Activated naive CD4-positive, alpha-beta T cell treated with anti-CD3 and anti-CD28 coated beads, Interleukin-2, amount 10 ng/mL, durations not matched to agents 7 days and 5 days (primary cell): ENCODE measurements at regions not wholly inside any gene's neighbourhood (a gene's known extent, or its start where the extent isn't known, plus 50 kb on each side); places are given as distances from the start of the nearest gene placed in this dataset.

ENCODE experiments used
- CTCF ChIA-PET: fragments of 350-600 bp; sonication (Branson Sonifier 250); formaldehyde crosslinking; loops from one replicate; lab custom pipeline; 2021; ENCODE audit warnings: antibody characterized with exemption; lab: Charles Lee
- DNase-seq: peaks from one replicate; pipeline ENCODE4 v3.0.0-alpha.2; 2020
- H3K27ac Mint-ChIP-seq: one replicate; pipeline ENCODE4 v1.8.0; 2021; ENCODE audit warnings: mild to moderate bottlenecking, moderate library complexity, mixed read lengths
- H3K27me3 Mint-ChIP-seq: one replicate; pipeline ENCODE4 v1.8.0; 2021; ENCODE audit warnings: mild to moderate bottlenecking, mixed read lengths
- H3K36me3 Mint-ChIP-seq: one replicate; pipeline ENCODE4 v1.8.0; 2021; ENCODE audit warnings: mixed read lengths
- H3K4me1 Mint-ChIP-seq: one replicate; pipeline ENCODE4 v1.8.0; 2021; ENCODE audit warnings: mixed read lengths
- H3K4me3 Mint-ChIP-seq: one replicate; pipeline ENCODE4 v1.8.0; 2021; ENCODE audit warnings: mild to moderate bottlenecking, moderate library complexity, mixed read lengths
- H3K9me3 Mint-ChIP-seq: one replicate; pipeline ENCODE4 v1.8.0; 2021; ENCODE audit warnings: mixed read lengths

DNA sequence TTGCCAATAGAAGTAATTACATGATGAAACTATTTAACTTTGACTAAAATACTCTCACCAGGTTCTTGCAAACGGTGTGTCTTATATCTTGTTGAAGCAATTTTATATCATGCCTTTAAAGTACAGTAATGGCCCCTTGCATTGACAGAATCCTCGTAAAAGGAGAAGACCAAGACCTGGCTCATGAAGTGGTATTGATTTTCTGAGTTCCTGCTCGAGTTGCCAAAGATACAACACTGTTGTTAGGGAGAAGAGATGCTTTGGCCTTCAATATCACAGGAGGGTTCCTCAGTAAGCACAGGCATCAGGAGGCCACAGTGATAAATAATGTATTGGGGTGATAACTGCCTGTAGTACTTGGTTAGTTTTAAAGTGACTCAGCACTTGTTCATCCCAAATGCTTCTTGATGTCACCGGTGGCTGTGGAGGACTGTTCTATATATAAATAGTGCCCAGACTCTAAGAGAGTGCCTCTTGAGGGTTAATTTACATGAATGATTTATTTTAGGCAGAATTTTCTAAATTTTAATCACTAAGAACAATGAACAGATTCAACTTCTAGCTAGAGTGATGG lies 571.7 kb upstream of the FANCL start:
- H3K27ac Mint-ChIP-seq, result no peak overlapping the region

DNA sequence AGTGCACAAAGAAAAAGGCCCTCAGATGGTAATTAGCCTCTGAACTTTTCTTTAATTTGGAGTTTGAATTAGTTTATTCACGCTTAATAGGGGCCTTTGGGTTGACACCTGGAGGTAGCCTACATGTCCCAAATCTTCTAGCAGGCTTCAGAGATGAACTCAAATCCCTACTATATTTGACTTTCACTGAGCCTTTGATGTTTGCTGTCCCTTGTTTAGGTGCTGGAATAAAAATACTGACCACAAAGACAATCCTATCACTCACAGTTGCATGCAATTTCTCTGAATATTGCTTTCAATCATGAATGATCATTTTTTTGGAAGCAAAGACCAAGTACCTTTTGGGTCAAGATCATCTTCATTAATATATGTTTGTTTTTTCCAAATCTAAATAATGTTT lies 564.0 kb upstream of the FANCL start:
- H3K4me1 Mint-ChIP-seq, result no peaks in the 10 kb centered on the region
- no peak overlapping the region for H3K27ac Mint-ChIP-seq
- CTCF ChIA-PET, result no interaction called here
- no peaks in the 10 kb centered on the region for H3K9me3 Mint-ChIP-seq
- H3K4me3 Mint-ChIP-seq, result no peak overlapping the region
- H3K36me3 Mint-ChIP-seq, result no peaks in the 10 kb centered on the region
- DNase-seq, result no peak
- no peaks in the 10 kb centered on the region for H3K27me3 Mint-ChIP-seq

More for the DNA sequence above, 571.7 kb upstream of the FANCL start:
- Mint-ChIP-seq H3K9me3 (no peaks in the 10 kb centered on the region), H3K4me3 (no peak overlapping the region), H3K36me3 (no peaks in the 10 kb centered on the region), H3K4me1 (no peaks in the 10 kb centered on the region), H3K27me3 (no peaks in the 10 kb centered on the region)
- CTCF ChIA-PET, result no interaction called here
- no peak for DNase-seq

DNA sequence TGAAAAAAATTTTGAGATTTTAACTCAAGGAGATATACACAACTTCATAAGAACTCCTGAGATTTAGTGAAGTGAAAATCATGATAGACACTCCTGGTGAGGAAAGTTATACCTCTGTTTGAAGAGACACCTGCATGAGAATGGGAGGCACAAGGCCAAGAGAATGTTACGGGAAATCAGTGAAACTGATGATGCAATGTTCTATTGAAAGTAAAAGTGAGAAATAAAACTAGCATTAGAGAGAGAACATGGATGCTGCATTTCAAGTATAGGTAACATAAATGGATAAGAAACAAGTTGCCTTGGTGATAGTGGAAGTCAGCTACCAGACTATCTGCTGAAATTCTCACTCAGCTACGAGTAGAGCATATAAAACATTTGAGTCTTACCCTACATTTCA lies 562.1 kb upstream of the FANCL start:
- CTCF ChIA-PET, result no interaction called here
- DNase-seq, result no peak
- no peak overlapping the region for H3K4me3 Mint-ChIP-seq
- H3K4me1 Mint-ChIP-seq, result no peaks in the 10 kb centered on the region
- no peaks in the 10 kb centered on the region for H3K27me3 Mint-ChIP-seq
- no peaks in the 10 kb centered on the region for H3K36me3 Mint-ChIP-seq
- no peaks in the 10 kb centered on the region for H3K9me3 Mint-ChIP-seq
- H3K27ac Mint-ChIP-seq, result no peak overlapping the region

DNA sequence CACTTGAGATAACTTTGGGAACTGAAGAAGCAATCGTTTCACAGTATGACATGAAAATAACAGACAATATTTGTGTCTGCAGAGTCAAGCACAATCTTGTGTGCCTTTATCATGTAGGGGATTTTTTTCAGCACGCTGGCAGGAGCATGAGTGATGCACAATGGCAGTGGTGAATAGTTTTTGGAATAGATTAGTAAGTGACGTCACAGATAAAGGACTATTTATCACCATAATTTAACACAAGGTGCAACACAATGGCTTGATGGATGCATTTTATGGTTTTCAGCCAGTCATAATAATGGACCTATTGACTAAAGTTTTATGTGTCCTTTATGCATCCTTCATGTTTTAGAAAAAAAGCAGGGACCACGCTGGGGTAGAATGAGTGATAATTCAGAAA lies 559.8 kb upstream of the FANCL start:
- no peaks in the 10 kb centered on the region for H3K36me3 Mint-ChIP-seq
- H3K4me3 Mint-ChIP-seq, result no peak overlapping the region
- H3K9me3 Mint-ChIP-seq, result no peaks in the 10 kb centered on the region
- no peak for DNase-seq
- no peak overlapping the region for H3K27ac Mint-ChIP-seq
- CTCF ChIA-PET, result no interaction called here
- no peaks in the 10 kb centered on the region for H3K27me3 Mint-ChIP-seq
- no peaks in the 10 kb centered on the region for H3K4me1 Mint-ChIP-seq

DNA sequence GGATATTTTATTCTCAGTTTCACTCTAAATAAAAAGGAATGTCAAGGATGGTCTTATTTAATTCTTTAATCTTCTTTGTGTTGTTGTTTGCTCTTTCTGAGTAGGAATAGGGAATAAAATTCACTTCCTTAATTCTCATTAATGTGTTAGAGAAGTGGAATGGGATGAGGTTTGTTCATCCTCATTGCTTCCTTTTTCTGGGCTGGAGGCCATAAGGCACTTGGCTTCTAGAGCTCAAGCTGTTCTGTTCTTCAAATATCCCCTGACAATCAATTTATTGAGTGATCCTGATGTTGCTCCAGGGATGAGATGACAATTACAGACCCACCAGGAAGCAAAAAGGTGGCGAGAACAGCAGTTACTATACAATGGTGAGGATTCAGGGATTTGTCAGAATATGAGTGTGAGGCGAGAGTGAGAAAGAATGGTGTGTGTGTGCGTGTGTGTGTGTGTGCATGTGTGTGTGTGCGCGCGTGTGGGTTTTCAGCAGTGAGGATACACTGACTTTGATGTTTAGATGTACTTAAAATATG lies 557.6 kb upstream of the FANCL start:
- Mint-ChIP-seq H3K4me1 (no peaks in the 10 kb centered on the region), H3K4me3 (no peak overlapping the region), H3K27me3 (no peaks in the 10 kb centered on the region), H3K27ac (no peak overlapping the region), H3K9me3 (no peaks in the 10 kb centered on the region), H3K36me3 (no peaks in the 10 kb centered on the region)
- CTCF ChIA-PET, result no interaction called here
- DNase-seq, result no peak

DNA sequence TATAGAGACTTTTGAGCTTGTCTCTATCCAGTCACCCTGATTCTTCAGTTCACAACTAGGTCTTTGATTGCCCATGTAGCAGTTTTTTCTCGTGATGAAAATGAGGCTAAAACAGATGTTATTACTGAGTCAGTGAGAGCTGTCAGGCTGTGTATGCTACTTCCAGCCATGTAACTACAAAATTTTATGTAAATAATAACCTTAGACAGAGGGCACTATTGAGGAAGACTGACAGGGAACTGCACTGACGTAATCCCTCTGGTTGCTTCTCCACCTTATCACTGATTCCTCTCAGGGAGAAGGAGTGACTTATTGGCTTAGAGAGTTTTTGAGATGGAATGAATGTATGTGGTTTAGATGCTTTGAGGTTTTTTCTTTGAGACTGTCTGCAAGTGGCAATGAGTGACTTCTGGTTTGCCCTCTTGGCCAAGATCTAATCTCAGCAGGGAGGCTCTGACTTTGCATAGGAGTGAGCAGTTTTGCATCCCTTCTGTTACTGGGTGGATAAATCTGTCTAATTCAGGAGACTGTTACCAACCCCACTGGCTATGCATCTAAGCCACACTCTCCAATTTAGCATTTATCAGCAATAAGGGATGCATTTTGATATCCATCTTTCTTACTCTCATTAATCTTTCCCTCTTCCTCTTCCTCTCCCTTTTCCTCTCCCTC lies 555.2 kb upstream of the FANCL start:
- no peak overlapping the region for H3K27ac Mint-ChIP-seq
- DNase-seq, result no peak
- no peaks in the 10 kb centered on the region for H3K36me3 Mint-ChIP-seq
- H3K4me3 Mint-ChIP-seq, result no peak overlapping the region
- CTCF ChIA-PET, result no interaction called here
- H3K27me3 Mint-ChIP-seq, result no peaks in the 10 kb centered on the region
- no peaks in the 10 kb centered on the region for H3K9me3 Mint-ChIP-seq
- no peaks in the 10 kb centered on the region for H3K4me1 Mint-ChIP-seq

DNA sequence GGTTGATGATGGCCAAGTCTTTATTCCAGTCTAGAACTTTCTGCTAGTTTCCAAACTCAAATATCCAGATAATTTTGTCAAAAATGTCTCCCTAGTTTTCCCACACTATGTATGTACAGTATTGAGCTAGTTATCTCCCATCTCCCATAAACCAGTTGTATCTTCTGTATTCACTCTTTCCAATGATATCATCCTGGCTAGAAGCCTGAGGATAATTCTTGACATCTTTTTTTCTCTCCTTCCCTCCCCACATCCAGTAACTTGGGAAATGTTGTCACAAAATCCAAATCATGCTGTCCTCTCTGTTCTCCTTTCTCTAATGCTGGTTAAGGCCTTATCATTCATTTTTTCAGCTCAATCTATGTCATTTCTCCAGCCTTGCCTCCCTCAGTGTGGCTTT lies 553.8 kb upstream of the FANCL start:
- no peak overlapping the region for H3K4me3 Mint-ChIP-seq
- H3K9me3 Mint-ChIP-seq, result no peaks in the 10 kb centered on the region
- H3K27me3 Mint-ChIP-seq, result no peaks in the 10 kb centered on the region
- H3K36me3 Mint-ChIP-seq, result no peaks in the 10 kb centered on the region
- CTCF ChIA-PET, result no interaction called here
- H3K27ac Mint-ChIP-seq, result no peak overlapping the region
- no peaks in the 10 kb centered on the region for H3K4me1 Mint-ChIP-seq
- no peak for DNase-seq

DNA sequence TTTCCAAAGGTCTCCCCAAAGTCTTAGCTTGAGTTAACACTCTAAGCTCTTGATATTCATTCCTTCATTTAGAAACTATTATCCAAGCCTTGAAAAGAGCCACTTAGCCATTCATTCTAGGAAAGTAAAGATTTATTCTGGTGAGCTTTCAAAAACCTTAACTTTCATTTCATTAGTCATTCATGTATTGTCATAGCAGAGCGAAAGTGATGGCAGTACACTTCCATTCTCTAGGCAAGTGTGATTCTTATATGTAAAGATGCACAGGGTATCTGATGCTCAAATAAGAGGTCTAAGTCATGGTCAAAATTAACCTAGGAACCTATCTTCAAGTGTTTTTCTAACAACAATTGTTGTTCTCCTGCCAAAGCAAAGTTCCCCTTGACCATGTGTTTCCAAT lies 553.0 kb upstream of the FANCL start:
- no peaks in the 10 kb centered on the region for H3K27me3 Mint-ChIP-seq
- H3K4me3 Mint-ChIP-seq, result no peak overlapping the region
- H3K4me1 Mint-ChIP-seq, result no peaks in the 10 kb centered on the region
- no peaks in the 10 kb centered on the region for H3K36me3 Mint-ChIP-seq
- CTCF ChIA-PET, result no interaction called here
- H3K27ac Mint-ChIP-seq, result no peak overlapping the region
- no peak for DNase-seq
- H3K9me3 Mint-ChIP-seq, result no peaks in the 10 kb centered on the region

DNA sequence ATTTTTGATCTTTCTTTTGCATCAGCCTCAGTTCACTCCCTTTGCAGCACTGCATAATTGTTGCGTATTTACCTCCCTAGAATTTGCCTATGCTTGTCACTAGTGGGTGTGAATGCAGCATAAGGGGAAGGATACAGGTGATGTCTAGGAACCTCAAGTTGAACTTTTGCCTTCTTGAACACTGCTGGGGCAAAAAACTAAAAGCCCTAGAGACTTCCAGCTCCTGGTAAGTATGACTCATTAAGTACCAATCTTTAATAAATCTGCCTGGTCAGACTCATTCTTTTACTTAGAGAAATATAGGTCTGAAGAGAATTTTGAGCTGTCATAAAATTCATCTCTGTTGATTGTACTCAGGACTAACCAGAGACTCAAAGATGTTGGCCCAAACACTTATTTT lies 547.3 kb upstream of the FANCL start:
- Mint-ChIP-seq H3K36me3 (no peaks in the 10 kb centered on the region), H3K4me1 (no peaks in the 10 kb centered on the region), H3K27ac (no peak overlapping the region), H3K27me3 (no peaks in the 10 kb centered on the region), H3K4me3 (no peak overlapping the region), H3K9me3 (no peaks in the 10 kb centered on the region)
- no peak for DNase-seq
- CTCF ChIA-PET, result no interaction called here

DNA sequence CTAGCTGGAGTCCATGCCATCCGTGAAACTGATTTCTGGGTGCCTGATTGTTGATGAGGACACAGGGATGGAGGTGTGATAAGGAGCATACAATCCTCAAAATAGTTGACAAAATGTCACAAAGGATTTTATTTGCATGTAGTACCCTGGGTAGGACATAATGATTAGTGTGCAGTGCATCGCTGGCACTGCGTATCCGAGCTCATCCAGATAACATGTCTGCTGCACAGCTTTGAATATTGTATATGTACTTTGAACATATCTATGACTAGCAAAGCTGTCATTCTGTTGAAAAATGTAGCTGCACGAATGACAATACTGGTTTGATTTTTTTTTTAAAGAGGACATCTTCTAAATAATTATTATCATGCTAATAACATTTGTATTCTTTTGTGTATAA lies 529.7 kb upstream of the FANCL start:
- Mint-ChIP-seq H3K4me3 (no peak overlapping the region), H3K27ac (no peak overlapping the region), H3K36me3 (no peaks in the 10 kb centered on the region), H3K9me3 (no peaks in the 10 kb centered on the region), H3K27me3 (no peaks in the 10 kb centered on the region), H3K4me1 (no peaks in the 10 kb centered on the region)
- DNase-seq, result no peak
- CTCF ChIA-PET, result no interaction called here

DNA sequence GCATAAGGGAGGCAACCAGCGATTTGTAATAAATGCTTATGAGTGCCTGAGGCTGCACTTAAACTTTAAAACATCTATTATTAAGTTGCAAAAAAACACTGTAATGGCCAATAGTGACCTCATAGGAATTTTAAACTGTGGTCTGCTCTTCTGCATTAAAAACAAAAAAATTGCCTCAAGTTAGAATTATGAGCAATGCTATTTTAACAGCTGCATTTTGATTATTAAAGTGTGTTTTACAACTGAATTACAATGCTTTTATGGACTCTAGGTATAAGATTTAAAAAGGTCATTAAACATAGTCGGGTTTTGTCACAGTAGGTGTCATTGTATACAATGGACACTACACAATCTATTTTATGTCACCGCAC lies 528.7 kb upstream of the FANCL start:
- no peaks in the 10 kb centered on the region for H3K9me3 Mint-ChIP-seq
- H3K27ac Mint-ChIP-seq, result no peak overlapping the region
- H3K4me3 Mint-ChIP-seq, result no peak overlapping the region
- no peaks in the 10 kb centered on the region for H3K27me3 Mint-ChIP-seq
- DNase-seq, result no peak
- CTCF ChIA-PET, result no interaction called here
- H3K4me1 Mint-ChIP-seq, result no peaks in the 10 kb centered on the region
- no peaks in the 10 kb centered on the region for H3K36me3 Mint-ChIP-seq

DNA sequence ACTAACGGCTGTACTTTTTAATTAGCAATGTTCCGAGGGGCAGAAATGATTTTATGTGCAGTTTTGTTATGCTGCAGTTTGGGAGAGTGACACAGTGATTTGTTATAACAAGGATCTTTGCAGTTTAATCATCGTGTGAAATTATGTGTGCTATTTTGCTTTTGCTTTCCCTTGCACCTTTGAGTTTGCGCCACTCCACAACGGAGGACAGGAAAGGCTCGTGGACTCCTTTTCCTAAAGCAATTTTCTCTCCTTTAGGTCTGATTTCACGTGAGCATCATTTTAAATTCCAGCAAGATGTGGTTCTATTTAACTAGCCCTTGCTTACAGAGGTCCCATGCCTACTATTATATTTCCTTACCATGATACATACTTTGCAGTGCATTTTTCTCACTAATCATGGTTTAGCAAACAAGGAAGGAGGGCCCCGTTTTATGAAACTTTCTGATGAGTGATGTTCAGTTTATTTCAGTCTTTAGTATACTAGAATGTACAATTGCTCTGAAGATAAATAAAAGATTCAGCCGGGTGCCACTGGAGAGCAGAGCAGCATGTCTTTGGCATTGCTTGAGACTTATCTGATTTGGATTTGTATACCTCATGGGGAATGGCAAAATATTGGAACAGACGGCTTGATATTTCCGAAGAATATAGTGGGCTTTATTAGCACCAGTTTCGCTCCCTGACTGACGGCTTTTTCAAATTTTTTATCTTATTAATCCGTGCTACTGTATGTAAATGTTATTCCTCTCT lies 528.2 kb upstream of the FANCL start:
- H3K36me3 Mint-ChIP-seq, result no peaks in the 10 kb centered on the region
- H3K27me3 Mint-ChIP-seq, result no peaks in the 10 kb centered on the region
- no peak overlapping the region for H3K27ac Mint-ChIP-seq
- H3K4me3 Mint-ChIP-seq, result no peak overlapping the region
- no peaks in the 10 kb centered on the region for H3K9me3 Mint-ChIP-seq
- no peak for DNase-seq
- CTCF ChIA-PET, result no interaction called here
- H3K4me1 Mint-ChIP-seq, result no peaks in the 10 kb centered on the region

DNA sequence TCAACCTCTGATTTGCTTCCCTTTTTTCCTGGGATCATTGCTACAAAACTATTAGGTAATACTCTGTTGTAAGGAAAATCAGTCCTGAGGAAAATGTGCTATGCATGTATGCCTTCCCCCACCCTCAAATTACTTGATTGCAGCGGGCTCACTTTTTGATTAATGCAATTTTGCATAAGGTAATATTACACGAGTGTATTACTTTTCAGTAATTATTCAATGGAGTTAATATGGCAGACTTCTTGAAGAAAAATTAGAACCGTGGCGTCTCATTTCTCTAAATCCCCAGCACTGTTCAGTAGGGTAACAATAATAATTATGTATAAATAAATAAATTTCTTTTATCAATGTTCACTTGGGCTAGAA lies 527.6 kb upstream of the FANCL start:
- H3K4me3 Mint-ChIP-seq, result no peak overlapping the region
- H3K27me3 Mint-ChIP-seq, result no peaks in the 10 kb centered on the region
- CTCF ChIA-PET, result no interaction called here
- H3K4me1 Mint-ChIP-seq, result no peaks in the 10 kb centered on the region
- no peaks in the 10 kb centered on the region for H3K9me3 Mint-ChIP-seq
- no peaks in the 10 kb centered on the region for H3K36me3 Mint-ChIP-seq
- DNase-seq, result no peak
- no peak overlapping the region for H3K27ac Mint-ChIP-seq

DNA sequence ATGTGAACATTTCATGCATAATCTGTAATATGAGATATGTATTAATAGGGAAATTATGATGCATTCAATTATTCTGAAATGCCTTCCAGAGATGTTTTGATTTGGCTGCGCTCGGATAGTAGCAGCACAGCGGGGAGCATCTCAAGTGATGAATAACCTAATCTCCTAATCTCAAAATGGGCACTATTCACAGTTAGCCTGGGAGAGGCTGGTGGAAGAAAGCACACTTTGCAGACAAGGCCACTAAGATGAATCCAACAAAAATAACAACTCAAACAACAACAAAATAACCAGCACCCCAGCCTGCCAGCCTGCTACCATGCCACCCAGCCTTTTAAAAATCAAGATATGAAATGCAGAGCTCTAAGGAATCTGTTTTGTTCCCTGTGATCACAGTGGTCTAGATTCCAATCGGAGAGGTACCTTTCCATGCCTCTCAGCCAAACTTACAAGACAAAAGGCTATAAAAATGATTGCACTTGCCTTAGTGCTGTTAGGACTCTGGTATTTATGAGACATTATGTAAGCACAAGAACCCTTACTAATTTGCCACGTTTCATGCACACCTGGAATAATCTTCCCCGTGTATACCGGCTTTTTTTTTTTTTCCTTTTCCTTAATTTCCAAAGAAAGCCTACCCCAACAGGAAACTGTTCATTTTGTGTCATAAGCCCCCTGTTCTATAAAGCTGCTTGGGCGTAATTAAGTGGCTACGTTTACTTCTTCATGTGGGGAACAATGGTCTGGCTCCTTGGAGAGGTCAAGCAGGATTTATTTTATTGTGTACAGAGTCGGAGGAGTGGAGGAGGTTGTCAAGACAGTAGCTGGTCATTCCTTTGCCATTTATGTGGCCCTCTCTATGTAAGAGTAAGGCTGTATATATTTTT lies 526.9 kb upstream of the FANCL start:
- Mint-ChIP-seq H3K36me3 (no peaks in the 10 kb centered on the region), H3K9me3 (no peaks in the 10 kb centered on the region), H3K4me3 (no peak overlapping the region), H3K27me3 (no peaks in the 10 kb centered on the region), H3K4me1 (no peaks in the 10 kb centered on the region), H3K27ac (no peak overlapping the region)
- CTCF ChIA-PET, result no interaction called here
- no peak for DNase-seq
